Activated B cell treated with CpG ODN at 0.5 μM for 24 hours (primary cell): ENCODE measurements at regions not wholly inside any gene's neighbourhood (a gene's known extent, or its start where the extent isn't known, plus 50 kb on each side); places are given as distances from the start of the nearest gene placed in this dataset.

Source experiments
- ATAC-seq: fragments of 200-7000 bp; cut with Tn5 transposase; one replicate; pipeline ENCODE4 v1.10.0; 2021; ENCODE audit warnings: low read depth, mild to moderate bottlenecking, moderate library complexity
- CTCF ChIA-PET: fragments of 350-600 bp; sonication (Branson Sonifier 250); formaldehyde crosslinking; loops from one replicate; lab custom pipeline; 2021; ENCODE audit warnings: antibody characterized with exemption; lab: Charles Lee
- POLR2A ChIA-PET: fragments of 350-600 bp; sonication (Branson Sonifier 250); formaldehyde crosslinking; loops from one replicate; lab custom pipeline; 2021; ENCODE audit warnings: antibody characterized with exemption; lab: Charles Lee
- DNase-seq: peaks from one replicate; pipeline ENCODE4 v3.0.0; 2022
- H3K27ac Mint-ChIP-seq: one replicate; pipeline ENCODE4 v1.8.0; 2020; ENCODE audit warnings: mixed read lengths
- H3K27me3 Mint-ChIP-seq: one replicate; pipeline ENCODE4 v1.8.0; 2021; ENCODE audit warnings: mixed read lengths
- H3K36me3 Mint-ChIP-seq: one replicate; pipeline ENCODE4 v1.8.0; 2021; ENCODE audit warnings: low read depth, mixed read lengths
- H3K4me1 Mint-ChIP-seq: one replicate; pipeline ENCODE4 v1.8.0; 2021; ENCODE audit warnings: mixed read lengths
- H3K4me3 Mint-ChIP-seq: one replicate; pipeline ENCODE4 v1.8.0; 2020; ENCODE audit warnings: mild to moderate bottlenecking, mixed read lengths
- H3K9me3 Mint-ChIP-seq: one replicate; pipeline ENCODE4 v1.8.0; 2020; ENCODE audit warnings: mixed read lengths
- intact Hi-C: fragments of 100-400 bp; cut with micrococcal nuclease; formaldehyde crosslinking; loops from one replicate; pipeline ENCODE4 v1.15.1; 2024
- TF ChIP-seq, protein P1 (sequence below): fragments of 200-600 bp; IDR thresholded peaks from one replicate; pipeline ENCODE4 v1.8.0; 2022; ENCODE audit warnings: antibody characterized with exemption, mild to moderate bottlenecking

DNA sequence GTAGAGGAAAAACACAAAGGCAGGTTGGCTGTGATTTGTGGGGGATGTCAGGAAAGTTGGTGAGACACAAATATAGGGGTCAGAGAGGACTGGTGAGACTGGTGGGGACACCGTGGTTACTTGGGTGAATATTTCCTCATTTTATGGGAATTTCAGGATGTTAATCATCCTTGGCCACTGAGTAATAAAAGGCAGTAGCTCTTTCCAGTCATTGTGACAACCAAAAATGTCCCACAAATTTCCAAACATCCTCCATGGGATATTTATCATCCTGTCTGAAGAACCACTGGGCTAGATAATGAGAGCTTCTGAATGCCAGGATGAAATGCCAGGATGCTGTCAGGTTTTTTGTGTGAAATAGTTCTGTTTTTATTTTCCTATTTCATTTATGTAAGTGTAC lies 374.1 kb downstream of the CD109 start:
- intact Hi-C loops: no loop called here
- no peaks in the 10 kb centered on the region for H3K36me3 Mint-ChIP-seq
- ChIA-PET POLR2A (no interaction called here), CTCF (no interaction called here)
- TF ChIP-seq, protein P1, sequence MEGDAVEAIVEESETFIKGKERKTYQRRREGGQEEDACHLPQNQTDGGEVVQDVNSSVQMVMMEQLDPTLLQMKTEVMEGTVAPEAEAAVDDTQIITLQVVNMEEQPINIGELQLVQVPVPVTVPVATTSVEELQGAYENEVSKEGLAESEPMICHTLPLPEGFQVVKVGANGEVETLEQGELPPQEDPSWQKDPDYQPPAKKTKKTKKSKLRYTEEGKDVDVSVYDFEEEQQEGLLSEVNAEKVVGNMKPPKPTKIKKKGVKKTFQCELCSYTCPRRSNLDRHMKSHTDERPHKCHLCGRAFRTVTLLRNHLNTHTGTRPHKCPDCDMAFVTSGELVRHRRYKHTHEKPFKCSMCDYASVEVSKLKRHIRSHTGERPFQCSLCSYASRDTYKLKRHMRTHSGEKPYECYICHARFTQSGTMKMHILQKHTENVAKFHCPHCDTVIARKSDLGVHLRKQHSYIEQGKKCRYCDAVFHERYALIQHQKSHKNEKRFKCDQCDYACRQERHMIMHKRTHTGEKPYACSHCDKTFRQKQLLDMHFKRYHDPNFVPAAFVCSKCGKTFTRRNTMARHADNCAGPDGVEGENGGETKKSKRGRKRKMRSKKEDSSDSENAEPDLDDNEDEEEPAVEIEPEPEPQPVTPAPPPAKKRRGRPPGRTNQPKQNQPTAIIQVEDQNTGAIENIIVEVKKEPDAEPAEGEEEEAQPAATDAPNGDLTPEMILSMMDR: no peak
- H3K4me1 Mint-ChIP-seq: no peaks in the 10 kb centered on the region
- peaks cover 2% of the 10 kb centered on the region for H3K9me3 Mint-ChIP-seq
- no peak overlapping the region for H3K27ac Mint-ChIP-seq
- H3K27me3 Mint-ChIP-seq: no peaks in the 10 kb centered on the region
- no peak for DNase-seq
- no peak overlapping the region for H3K4me3 Mint-ChIP-seq
- no peak for ATAC-seq

DNA sequence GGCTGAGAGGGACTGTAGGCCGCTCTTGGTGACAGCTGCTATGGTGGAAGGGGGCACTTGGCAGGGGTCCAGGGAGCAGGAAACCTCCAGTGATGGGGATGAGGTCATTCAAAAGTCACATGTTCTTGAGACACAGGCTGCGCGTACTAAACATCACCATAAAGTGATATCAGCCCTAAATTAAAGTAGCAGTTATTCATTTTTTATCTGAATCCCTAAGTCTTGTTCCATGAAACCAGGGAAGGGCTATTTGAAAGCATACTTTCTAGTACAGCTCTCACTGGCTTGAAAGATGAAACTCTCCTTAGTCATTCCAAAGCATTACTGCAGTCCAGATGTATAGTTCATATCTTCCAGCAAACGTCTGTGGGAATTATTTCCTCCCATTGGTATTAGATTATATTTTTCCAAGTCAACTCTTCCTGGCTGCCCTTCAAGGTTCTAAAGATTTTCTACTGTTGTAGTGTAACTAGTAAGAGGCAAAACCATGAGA lies 373.1 kb downstream of the CD109 start:
- Mint-ChIP-seq H3K4me1 (no peaks in the 10 kb centered on the region), H3K27me3 (no peaks in the 10 kb centered on the region), H3K27ac (no peak overlapping the region), H3K4me3 (no peak overlapping the region), H3K36me3 (no peaks in the 10 kb centered on the region), H3K9me3 (peaks cover 2% of the 10 kb centered on the region)
- no peak for DNase-seq
- ChIA-PET POLR2A (no interaction called here), CTCF (no interaction called here)
- TF ChIP-seq, protein P1: no peak
- intact Hi-C loops: no loop called here
- ATAC-seq: no peak

DNA sequence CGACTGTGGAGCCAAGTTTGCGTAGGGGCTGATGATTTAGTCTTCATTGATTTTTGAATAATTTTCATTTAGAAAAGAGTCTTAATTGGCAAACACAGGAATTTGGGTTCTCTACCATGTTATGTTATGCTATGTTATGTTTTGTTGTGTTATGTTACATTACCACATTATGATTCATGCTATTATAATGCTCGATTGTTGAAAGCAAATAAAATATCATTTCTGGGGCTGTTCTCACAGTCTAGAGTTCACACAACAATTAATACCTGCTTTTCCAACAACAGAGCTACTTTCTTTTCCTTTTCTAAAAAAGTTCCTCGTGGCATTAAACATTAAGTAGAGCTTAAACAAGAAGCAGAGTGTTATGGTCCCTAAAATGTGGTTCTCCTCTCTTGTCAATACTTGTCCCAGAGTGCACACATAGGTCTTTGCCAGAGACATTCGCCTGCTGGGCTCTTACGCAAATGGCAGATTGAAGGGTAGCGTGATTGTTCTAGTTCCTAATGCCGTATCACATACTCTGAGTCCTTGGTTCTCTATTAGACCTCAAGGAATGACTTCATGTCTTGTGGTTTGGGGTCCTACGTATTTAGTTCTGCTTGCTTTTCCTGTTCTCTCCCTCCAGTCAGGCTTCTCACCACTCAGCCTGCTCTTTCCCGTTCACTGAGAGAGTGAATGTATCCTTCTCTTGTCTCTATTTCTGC lies 370.3 kb downstream of the CD109 start:
- DNase-seq (no peak), ATAC-seq (no peak)
- Mint-ChIP-seq H3K4me1 (no peaks in the 10 kb centered on the region), H3K4me3 (no peak overlapping the region), H3K9me3 (peaks cover 2% of the 10 kb centered on the region), H3K27me3 (no peaks in the 10 kb centered on the region), H3K27ac (no peak overlapping the region), H3K36me3 (no peaks in the 10 kb centered on the region)
- TF ChIP-seq, protein P1: no peak
- ChIA-PET CTCF (no interaction called here), POLR2A (no interaction called here)
- intact Hi-C loops: no loop called here

DNA sequence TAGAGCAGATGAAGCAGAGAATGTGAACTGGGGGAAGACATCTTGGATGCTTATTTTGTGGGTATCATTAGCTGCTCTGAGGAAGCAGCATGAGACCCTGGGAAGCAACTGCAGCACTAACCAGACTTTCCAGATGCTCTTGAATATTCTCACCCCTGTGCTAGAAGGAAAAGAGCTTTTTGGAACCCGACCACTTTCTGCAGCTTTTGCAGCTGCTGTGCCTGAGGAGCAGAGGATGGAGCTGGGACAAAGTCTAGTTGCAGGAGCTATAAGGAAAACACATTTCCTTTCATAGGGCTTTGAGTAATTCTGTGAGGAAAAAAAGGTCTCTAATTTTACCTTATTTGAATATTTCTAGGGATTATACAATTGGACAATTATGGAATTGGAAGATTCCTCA lies 369.7 kb downstream of the CD109 start:
- Mint-ChIP-seq H3K4me3 (no peak overlapping the region), H3K4me1 (no peaks in the 10 kb centered on the region), H3K9me3 (peaks cover 2% of the 10 kb centered on the region), H3K36me3 (no peaks in the 10 kb centered on the region), H3K27me3 (no peaks in the 10 kb centered on the region), H3K27ac (no peak overlapping the region)
- ChIA-PET POLR2A (no interaction called here), CTCF (no interaction called here)
- intact Hi-C loops: no loop called here
- TF ChIP-seq, protein P1: no peak
- DNase-seq (no peak), ATAC-seq (no peak)

DNA sequence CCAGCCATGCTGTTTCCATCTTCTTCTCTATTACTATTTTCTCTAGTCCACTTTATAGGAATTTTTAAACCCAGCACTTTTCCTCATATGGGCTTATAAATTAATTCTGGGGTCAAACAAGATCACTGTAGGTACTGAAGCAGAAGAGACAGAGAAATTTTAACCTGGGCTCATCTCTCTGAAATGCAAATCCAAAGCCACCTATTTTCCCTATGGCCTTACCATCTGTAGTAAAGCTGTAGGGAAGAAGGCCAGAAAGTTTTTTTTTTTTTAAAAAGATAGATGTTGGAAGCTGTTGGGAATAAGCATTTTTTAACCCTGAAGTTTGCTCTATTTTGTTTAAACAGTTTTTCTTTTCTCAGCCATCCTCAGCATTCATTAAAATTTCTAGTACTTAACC lies 367.4 kb downstream of the CD109 start:
- POLR2A ChIA-PET: no interaction called here
- CTCF ChIA-PET: no interaction called here

More for the DNA sequence above, 367.4 kb downstream of the CD109 start:
- DNase-seq (no peak), ATAC-seq (no peak)
- Mint-ChIP-seq H3K27ac (no peak overlapping the region), H3K4me1 (no peaks in the 10 kb centered on the region), H3K27me3 (no peaks in the 10 kb centered on the region), H3K36me3 (no peaks in the 10 kb centered on the region), H3K9me3 (peaks cover 2% of the 10 kb centered on the region), H3K4me3 (no peak overlapping the region)
- TF ChIP-seq, protein P1: no peak
- intact Hi-C loops: no loop called here
